Lower leg skin (tissue), 4 donors: ENCODE measurements at regions not wholly inside any gene's neighbourhood (a gene's known extent, or its start where the extent isn't known, plus 50 kb on each side); places are given as distances from the start of the nearest gene placed in this dataset.

ENCODE experiments used
- DNase-seq, 2 donors: peaks; one replicate each; pipeline ENCODE4 v3.0.0-alpha.2; 2019; ENCODE audit warnings: low spot score in 2 of 2
- H3K4me3 ChIP-seq: fragments of 200-600 bp; sonication (generic); 2 replicates; pipeline ENCODE4 v1.5.1; 2017; ENCODE audit warnings: mild to moderate bottlenecking, low read depth; ENCODE audit not compliant: poor library complexity, severe bottlenecking
- POLR2A ChIP-seq, 2 donors: fragments of 450-650 bp; IDR thresholded peaks; one replicate each; pipeline ENCODE4 v1.6.1; 2016 to 2017; ENCODE audit warnings: antibody characterized with exemption in 2 of 2, mild to moderate bottlenecking in 1 of 2, moderate library complexity in 1 of 2
- WGBS, 2 donors: methylation state at CpG; one replicate each; pipeline ENCODE4 v1.1.5; 2018; 5-methylcytosine and 5-hydroxymethylcytosine counted together
- intact Hi-C: fragments of 100-400 bp; cut with DNase I; formaldehyde crosslinking; loops from one replicate; pipeline ENCODE4 v1.15.0; 2023; ENCODE audit warnings: low total_unique reads
- TF ChIP-seq, protein P1 (sequence below), 3 donors: fragments of 450-650 bp; IDR thresholded peaks; one replicate each; pipeline ENCODE4 v1.5.1; 2016; ENCODE audit warnings: antibody characterized with exemption in 3 of 3, mild to moderate bottlenecking in 3 of 3, moderate library complexity in 2 of 3

DNA sequence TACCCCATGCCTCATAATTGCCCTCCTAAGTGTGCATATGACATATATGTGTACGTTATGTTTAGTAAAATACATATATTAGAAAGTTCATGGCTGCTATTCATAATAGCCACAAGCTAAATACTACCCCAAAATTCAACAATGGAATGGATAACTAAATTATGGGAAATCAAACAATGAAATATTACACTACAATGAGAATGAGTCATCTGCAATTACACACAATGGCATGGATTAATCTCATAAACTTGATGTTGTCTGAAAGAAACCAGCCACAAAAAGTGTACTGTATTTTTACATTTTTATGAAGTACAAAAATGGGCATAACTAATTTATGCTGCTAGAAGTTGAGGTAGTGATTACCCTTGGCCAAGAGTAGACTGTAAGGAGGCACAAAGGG, 477.0 kb downstream of the HAO1 start:
- no peak overlapping the region for H3K4me3 ChIP-seq
- intact Hi-C loops: no loop called here
- TF ChIP-seq POLR2A (IDR thresholded peaks at IDR 0.05): no peak
- TF ChIP-seq, protein P1, sequence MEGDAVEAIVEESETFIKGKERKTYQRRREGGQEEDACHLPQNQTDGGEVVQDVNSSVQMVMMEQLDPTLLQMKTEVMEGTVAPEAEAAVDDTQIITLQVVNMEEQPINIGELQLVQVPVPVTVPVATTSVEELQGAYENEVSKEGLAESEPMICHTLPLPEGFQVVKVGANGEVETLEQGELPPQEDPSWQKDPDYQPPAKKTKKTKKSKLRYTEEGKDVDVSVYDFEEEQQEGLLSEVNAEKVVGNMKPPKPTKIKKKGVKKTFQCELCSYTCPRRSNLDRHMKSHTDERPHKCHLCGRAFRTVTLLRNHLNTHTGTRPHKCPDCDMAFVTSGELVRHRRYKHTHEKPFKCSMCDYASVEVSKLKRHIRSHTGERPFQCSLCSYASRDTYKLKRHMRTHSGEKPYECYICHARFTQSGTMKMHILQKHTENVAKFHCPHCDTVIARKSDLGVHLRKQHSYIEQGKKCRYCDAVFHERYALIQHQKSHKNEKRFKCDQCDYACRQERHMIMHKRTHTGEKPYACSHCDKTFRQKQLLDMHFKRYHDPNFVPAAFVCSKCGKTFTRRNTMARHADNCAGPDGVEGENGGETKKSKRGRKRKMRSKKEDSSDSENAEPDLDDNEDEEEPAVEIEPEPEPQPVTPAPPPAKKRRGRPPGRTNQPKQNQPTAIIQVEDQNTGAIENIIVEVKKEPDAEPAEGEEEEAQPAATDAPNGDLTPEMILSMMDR (IDR thresholded peaks at IDR 0.05): no peak
- DNase-seq: no peak
- WGBS, 2 donors: 71 to 89% methylated on average over 1 of the region's 1 CpG

DNA sequence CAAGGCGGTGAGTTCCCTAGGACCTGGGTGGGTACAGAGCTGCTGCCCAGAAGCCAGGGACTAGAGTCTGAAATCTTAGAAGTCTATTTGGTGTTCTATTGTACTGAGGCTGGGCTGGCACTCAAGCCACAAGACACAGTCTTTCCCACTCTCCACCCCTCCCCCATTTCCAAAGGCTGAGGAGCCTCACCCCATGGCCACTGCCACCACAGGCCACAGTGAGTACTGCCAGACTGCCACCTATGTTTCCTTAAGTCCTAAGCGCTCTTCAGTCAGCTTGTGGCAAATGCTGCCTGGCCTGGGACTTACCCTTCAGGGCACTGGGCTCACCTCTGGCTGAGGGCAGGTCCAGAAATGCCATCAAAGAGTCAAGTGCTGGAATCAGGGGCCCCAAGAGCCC, 469.3 kb downstream of the HAO1 start:
- TF ChIP-seq POLR2A (IDR thresholded peaks at IDR 0.05): no peak
- TF ChIP-seq, protein P1 (IDR thresholded peaks at IDR 0.05): no peak
- no peak overlapping the region for H3K4me3 ChIP-seq
- intact Hi-C loops: no loop called here
- no peak for DNase-seq
- WGBS, 2 donors: 44 to 45% methylated on average over 2 of the region's 2 CpGs

DNA sequence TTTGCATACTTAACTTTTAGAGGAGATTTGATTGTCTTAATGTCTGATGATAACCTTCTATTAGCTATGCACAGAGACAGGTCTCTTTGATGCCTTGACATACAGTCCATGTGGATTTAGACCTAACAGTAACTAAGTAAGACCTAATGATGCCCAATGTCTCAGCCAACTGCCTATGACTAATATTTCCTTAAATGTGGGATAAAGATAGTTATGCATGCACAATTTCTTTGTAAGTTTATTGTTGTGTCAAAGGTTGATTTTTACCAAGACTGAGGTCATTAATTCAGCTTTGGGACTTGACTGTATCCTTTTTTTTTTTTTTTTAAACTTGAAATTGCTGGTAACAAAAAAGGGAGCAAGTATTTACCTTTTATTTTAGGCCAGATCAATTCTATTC, 450.0 kb downstream of the HAO1 start:
- no peak overlapping the region for H3K4me3 ChIP-seq
- no peak for TF ChIP-seq POLR2A (IDR thresholded peaks at IDR 0.05)
- TF ChIP-seq, protein P1 (IDR thresholded peaks at IDR 0.05): no peak
- DNase-seq: no peak
- intact Hi-C loops: no loop called here

DNA sequence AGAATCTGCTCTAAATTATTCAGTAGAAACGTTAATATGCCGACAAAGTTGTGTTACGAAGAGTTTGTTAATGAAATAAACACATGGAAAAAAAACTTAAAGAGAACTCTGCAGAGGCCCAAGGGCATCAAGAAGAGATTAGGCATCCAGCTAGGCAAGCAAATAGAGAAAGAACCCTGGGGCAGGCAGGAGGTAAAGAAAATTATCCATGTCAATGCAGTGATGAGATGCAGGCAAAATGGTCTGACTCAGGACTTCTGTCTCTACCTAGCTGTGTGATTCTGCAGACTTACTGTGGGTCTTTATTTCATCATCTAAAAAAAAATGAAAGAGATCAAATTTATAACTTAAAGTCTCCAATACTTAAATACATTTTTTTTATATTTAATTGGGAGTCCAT, 448.0 kb downstream of the HAO1 start:
- no peak overlapping the region for H3K4me3 ChIP-seq
- no peak for DNase-seq
- TF ChIP-seq, protein P1 (IDR thresholded peaks at IDR 0.05): no peak
- TF ChIP-seq POLR2A (IDR thresholded peaks at IDR 0.05): no peak
- WGBS, 2 donors: 85 to 89% methylated on average over 3 of the region's 3 CpGs
- intact Hi-C loops: no loop called here

DNA sequence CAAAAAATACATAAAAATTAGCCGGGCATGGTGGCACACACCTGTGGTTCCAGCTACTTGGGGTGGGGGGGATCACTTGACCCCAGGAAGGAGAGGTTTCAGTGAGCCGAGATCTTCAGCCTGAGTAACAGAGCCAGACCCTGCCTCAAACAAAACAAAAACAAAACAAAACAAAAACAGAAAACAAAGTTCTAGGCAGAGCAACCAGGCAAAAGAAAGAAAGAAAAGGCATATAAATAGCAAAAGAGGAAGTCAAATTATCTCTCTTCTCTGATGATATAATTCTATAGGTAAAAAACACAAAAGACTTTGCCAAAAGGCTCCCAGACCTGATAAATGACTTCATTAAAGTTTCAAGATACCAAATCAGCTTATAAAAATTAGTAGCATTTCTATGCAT, 446.9 kb downstream of the HAO1 start:
- 93 to 94% methylated on average over 2 of the region's 2 CpGs for WGBS, 2 donors
- TF ChIP-seq, protein P1 (IDR thresholded peaks at IDR 0.05): no peak
- TF ChIP-seq POLR2A (IDR thresholded peaks at IDR 0.05): no peak
- H3K4me3 ChIP-seq: no peak overlapping the region

DNA sequence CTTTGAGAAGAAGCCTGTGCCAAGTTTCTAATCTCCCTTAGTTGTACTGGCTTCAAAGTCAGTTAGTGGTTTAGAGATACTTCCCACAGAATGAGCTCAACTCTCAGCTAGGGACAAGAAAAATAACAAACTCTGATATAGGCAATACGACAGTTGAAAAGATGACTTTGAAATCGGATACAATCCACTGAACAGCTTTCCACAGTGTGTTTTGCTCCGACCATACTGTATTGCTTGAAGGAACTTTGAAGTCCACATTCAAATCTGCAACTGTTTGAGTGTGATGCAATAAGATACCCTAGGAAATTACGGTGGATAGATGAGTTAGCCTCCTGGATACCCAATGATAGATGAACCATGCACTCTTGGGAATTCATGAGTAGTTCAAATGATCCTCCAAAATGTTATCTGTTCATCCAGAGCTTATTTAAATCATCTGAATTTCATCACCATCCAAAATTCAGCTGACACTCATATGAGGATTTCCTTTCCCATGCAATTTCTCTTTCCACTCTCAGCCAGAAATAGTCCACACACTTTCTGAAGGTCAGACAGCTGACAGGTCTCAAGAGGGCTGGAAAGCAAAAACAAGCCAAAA, 443.8 kb downstream of the HAO1 start:
- no peak for DNase-seq
- 63% methylated on average over 4 of the region's 4 CpGs for WGBS, 2 donors

More for the DNA sequence above, 446.9 kb downstream of the HAO1 start:
- intact Hi-C loops: no loop called here
- no peak for DNase-seq

More for the DNA sequence above, 443.8 kb downstream of the HAO1 start:
- intact Hi-C loops: no loop called here
- H3K4me3 ChIP-seq: no peak overlapping the region
- TF ChIP-seq, protein P1 (IDR thresholded peaks at IDR 0.05): no peak
